H1 (cell line): ENCODE measurements at regions not wholly inside any gene's neighbourhood (a gene's known extent, or its start where the extent isn't known, plus 50 kb on each side); places are given as distances from the start of the nearest gene placed in this dataset.

Experiments used
- CTCF ChIA-PET: fragments of 300-600 bp; sonication (Branson Sonifier 250); formaldehyde crosslinking; loops from one replicate; lab custom pipeline; 2021; ENCODE audit not compliant: partially characterized antibody; lab: Charles Lee
- POLR2A ChIA-PET: fragments of 300-600 bp; sonication (Branson Sonifier 250); formaldehyde crosslinking; loops from one replicate; lab custom pipeline; 2021; ENCODE audit warnings: inconsistent platforms; ENCODE audit not compliant: partially characterized antibody; lab: Charles Lee
- DNase-seq, 2 experiments: peaks; one replicate each; pipeline versions ENCODE4 v3.0.0 to v3.0.0-alpha.2; 2010 to 2022; ENCODE audit warnings: low spot score in 2 of 2, low read depth in 1 of 2, mixed read lengths in 1 of 2
- FAIRE-seq: peaks from 2 replicates; lab custom pipeline; 2011; peaks lifted over from hg19 to GRCh38; lab: Jason Lieb, UNC
- H2AFZ ChIP-seq: 2 replicates; pipeline ENCODE4 v1.8.1; 2012; ENCODE audit warnings: low read length, inconsistent platforms
- H2AK5ac ChIP-seq: 2 replicates; pipeline ENCODE4 v1.6.1; 2013; ENCODE audit warnings: low read depth, low read length
- H2BK120ac ChIP-seq: replicated peaks from 2 replicates; pipeline ENCODE3; 2013; ENCODE audit warnings: low read depth, low read length, inconsistent platforms
- H2BK12ac ChIP-seq: 2 replicates; pipeline ENCODE4 v1.6.1; 2013; ENCODE audit warnings: low read depth, low read length
- H2BK15ac ChIP-seq: 2 replicates; pipeline ENCODE4 v1.6.1; 2013; ENCODE audit warnings: low read length
- H2BK20ac ChIP-seq: 2 replicates; pipeline ENCODE4 v1.6.1; 2013; ENCODE audit warnings: low read length
- H2BK5ac ChIP-seq: 2 replicates; pipeline ENCODE4 v1.6.1; 2013; ENCODE audit warnings: low read depth, low read length
- H3K14ac ChIP-seq: 2 replicates; pipeline ENCODE4 v1.6.1; 2013; ENCODE audit warnings: inconsistent platforms; ENCODE audit not compliant: insufficient read length
- H3K18ac ChIP-seq: 2 replicates; pipeline ENCODE4 v1.6.1; 2013; ENCODE audit warnings: low read length; ENCODE audit errors: extremely low read depth
- H3K23ac ChIP-seq: 2 replicates; pipeline ENCODE4 v1.6.1; 2013; ENCODE audit warnings: inconsistent platforms; ENCODE audit not compliant: insufficient read length
- H3K23me2 ChIP-seq: 2 replicates; pipeline ENCODE4 v1.6.1; 2013; ENCODE audit warnings: low read depth, low read length
- H3K27ac ChIP-seq: 2 replicates; pipeline ENCODE4 v1.6.1; 2011; ENCODE audit warnings: low read depth, low read length, inconsistent platforms
- H3K27me3 ChIP-seq, 4 experiments: replicated peaks in 1 of 4; 1 replicate in 1 of 4; 2 replicates in 3 of 4; pipeline versions ENCODE4 v1.6.1 to v1.8.1; 2011 to 2013; ENCODE audit warnings: low read length in 3 of 4, mild to moderate bottlenecking in 3 of 4, inconsistent platforms in 2 of 4, mixed read lengths in 2 of 4, moderate library complexity in 1 of 4; ENCODE audit not compliant: control insufficient read depth in 3 of 4, insufficient read depth in 3 of 4; ENCODE audit errors: extremely low read depth in 1 of 4
- H3K36me3 ChIP-seq, 4 experiments: 2 replicates each; pipeline versions ENCODE4 v1.6.1 to v1.8.1; 2011 to 2013; ENCODE audit warnings: mild to moderate bottlenecking in 4 of 4, low read length in 3 of 4, moderate library complexity in 2 of 4, control low read depth in 1 of 4, inconsistent platforms in 1 of 4; ENCODE audit not compliant: insufficient read depth in 4 of 4, control insufficient read depth in 2 of 4
- H3K4ac ChIP-seq: replicated peaks from 2 replicates; pipeline ENCODE3; 2013; ENCODE audit warnings: low read length, low read depth, mixed read lengths, inconsistent platforms; ENCODE audit not compliant: insufficient read length
- H3K4me1 ChIP-seq, 4 experiments: replicated peaks in 1 of 4; 1 replicate in 1 of 4; 2 replicates in 3 of 4; pipeline versions ENCODE4 v1.6.1 to v1.8.1; 2011 to 2013; ENCODE audit warnings: low read length in 3 of 4, inconsistent platforms in 2 of 4, mixed read lengths in 1 of 4; ENCODE audit not compliant: insufficient read depth in 4 of 4, control insufficient read depth in 3 of 4
- H3K4me2 ChIP-seq, 2 experiments: 2 replicates each; pipeline versions ENCODE4 v1.6.1 to v1.8.1; 2011 to 2013; ENCODE audit warnings: low read depth in 2 of 2, low read length in 2 of 2, control low read depth in 1 of 2, inconsistent platforms in 1 of 2, mild to moderate bottlenecking in 1 of 2; ENCODE audit not compliant: insufficient read depth in 1 of 2
- H3K4me3 ChIP-seq, 4 experiments: fragments of 200-600, 300-600 bp in 1 of 4; sonication (generic), shearing (Covaris generic), sonication (Bioruptor Twin) in 1 of 4; 2 replicates each; pipeline versions ENCODE4 v1.5.1 to v1.8.1; 2011 to 2016; ENCODE audit warnings: low read length in 4 of 4, low read depth in 3 of 4, control low read depth in 2 of 4, inconsistent platforms in 2 of 4, mild to moderate bottlenecking in 2 of 4, mixed read lengths in 1 of 4, moderate library complexity in 1 of 4; ENCODE audit not compliant: insufficient read depth in 2 of 4; ENCODE audit errors: extremely low read depth in 1 of 4
- H3K56ac ChIP-seq: replicated peaks from 2 replicates; pipeline ENCODE3; 2013; ENCODE audit warnings: low read depth, mild to moderate bottlenecking, mixed read lengths, low read length, inconsistent platforms; ENCODE audit not compliant: insufficient read length
- H3K79me1 ChIP-seq: 2 replicates; pipeline ENCODE4 v1.6.1; 2013; ENCODE audit warnings: low read depth, low read length, control low read depth
- H3K79me2 ChIP-seq, 2 experiments: 2 replicates each; pipeline versions ENCODE4 v1.6.1 to v1.8.1; 2012 to 2013; ENCODE audit warnings: low read length in 2 of 2, mild to moderate bottlenecking in 2 of 2, inconsistent platforms in 1 of 2; ENCODE audit not compliant: insufficient read depth in 2 of 2, control insufficient read depth in 1 of 2
- H3K9ac ChIP-seq, 4 experiments: replicated peaks in 1 of 4; 1 replicate in 1 of 4; 2 replicates in 3 of 4; pipeline versions ENCODE4 v1.6.1 to v1.8.1; 2011 to 2013; ENCODE audit warnings: low read depth in 3 of 4, low read length in 3 of 4, control low read depth in 2 of 4, mild to moderate bottlenecking in 2 of 4, moderate library complexity in 2 of 4, inconsistent platforms in 1 of 4; ENCODE audit errors: extremely low read depth in 1 of 4
- H3K9me3 ChIP-seq, 2 experiments: 2 replicates each; pipeline versions ENCODE4 v1.6.1 to v1.8.1; 2012 to 2013; ENCODE audit warnings: mild to moderate bottlenecking in 2 of 2, moderate library complexity in 2 of 2, control low read depth in 1 of 2, inconsistent platforms in 1 of 2, low read depth in 1 of 2, low read length in 1 of 2, mixed read lengths in 1 of 2; ENCODE audit not compliant: insufficient read depth in 2 of 2
- H4K20me1 ChIP-seq, 2 experiments: replicated peaks in 1 of 2; 2 replicates each; pipeline versions ENCODE3 to v1.8.1; 2011 to 2013; ENCODE audit warnings: inconsistent platforms in 2 of 2, low read length in 2 of 2, mild to moderate bottlenecking in 1 of 2; ENCODE audit not compliant: insufficient read depth in 2 of 2, control insufficient read depth in 1 of 2
- H4K5ac ChIP-seq: 2 replicates; pipeline ENCODE4 v1.6.1; 2013; ENCODE audit warnings: low read length, low read depth, mixed read lengths, inconsistent platforms; ENCODE audit not compliant: insufficient read length
- H4K8ac ChIP-seq: 2 replicates; pipeline ENCODE4 v1.8.0; 2013; ENCODE audit warnings: mild to moderate bottlenecking, moderate library complexity, low read length, inconsistent platforms; ENCODE audit not compliant: insufficient read depth; ENCODE audit errors: extremely low read depth
- H4K91ac ChIP-seq: replicated peaks from 2 replicates; pipeline ENCODE3; 2013; ENCODE audit warnings: low read length, mixed read lengths, inconsistent platforms; ENCODE audit not compliant: insufficient read length
- CBX8 ChIP-seq: fragments of 300-800, 300-1000 bp; sonication (generic); IDR thresholded peaks from 2 replicates; pipeline ENCODE4 v1.7.1; 2016; ENCODE audit warnings: low read depth, low read length, borderline replicate concordance
- CHD2 ChIP-seq: IDR thresholded peaks from 2 replicates; pipeline ENCODE4 v1.6.1; 2012; ENCODE audit warnings: low read length, improper control_type of control experiment
- CREB1 ChIP-seq: IDR thresholded peaks from 2 replicates; pipeline ENCODE4 v1.6.1; 2012; ENCODE audit warnings: inconsistent platforms
- CTBP2 ChIP-seq: IDR thresholded peaks from 2 replicates; pipeline ENCODE4 v1.7.0; 2011; ENCODE audit warnings: borderline replicate concordance, mild to moderate bottlenecking, moderate library complexity, mixed read lengths, low read length; ENCODE audit not compliant: insufficient read depth, insufficient read length
- EP300 ChIP-seq, 2 experiments: IDR thresholded peaks; 1 replicate in 1 of 2; 2 replicates in 1 of 2; pipeline ENCODE4 v1.6.1; 2011 to 2012; ENCODE audit warnings: low read depth in 2 of 2, low read length in 2 of 2, mild to moderate bottlenecking in 2 of 2, borderline replicate concordance in 1 of 2, inconsistent platforms in 1 of 2, moderate library complexity in 1 of 2
- FOSL1 ChIP-seq: IDR thresholded peaks from 2 replicates; pipeline ENCODE4 v1.6.1; 2011; ENCODE audit warnings: mild to moderate bottlenecking, low read depth, low read length, moderate library complexity; ENCODE audit not compliant: insufficient read depth
- GABPA ChIP-seq: IDR thresholded peaks from 2 replicates; pipeline ENCODE4 v1.6.1; 2011; ENCODE audit warnings: mild to moderate bottlenecking, low read length, moderate library complexity, borderline replicate concordance; ENCODE audit not compliant: insufficient read depth
- GTF2F1 ChIP-seq: IDR thresholded peaks from 2 replicates; pipeline ENCODE4 v1.6.1; 2012; ENCODE audit warnings: low read depth, low read length, improper control_type of control experiment, borderline replicate concordance
- KDM4A ChIP-seq: IDR thresholded peaks from one replicate; pipeline ENCODE4 v1.7.1; 2012; ENCODE audit warnings: low read depth, mild to moderate bottlenecking, moderate library complexity, low read length, inconsistent platforms; ENCODE audit not compliant: severe bottlenecking
- MAFK ChIP-seq: IDR thresholded peaks from 2 replicates; pipeline ENCODE4 v1.6.1; 2012; ENCODE audit warnings: low read depth, mild to moderate bottlenecking, improper control_type of control experiment, low read length
- POLR2A ChIP-seq, 2 experiments: IDR thresholded peaks; 1 replicate in 1 of 2; 2 replicates in 1 of 2; pipeline ENCODE4 v1.6.1; 2011; ENCODE audit warnings: low read depth in 2 of 2, low read length in 2 of 2, mild to moderate bottlenecking in 2 of 2; ENCODE audit errors: control extremely low read depth in 1 of 2
- RAD21 ChIP-seq, 2 experiments: IDR thresholded peaks in 1 of 2; conservative IDR thresholded peaks in 1 of 2; 2 replicates each; pipeline ENCODE4 v1.6.1; 2011; ENCODE audit warnings: low read depth in 2 of 2, low read length in 2 of 2, improper control_type of control experiment in 1 of 2, inconsistent platforms in 1 of 2, mild to moderate bottlenecking in 1 of 2, moderate library complexity in 1 of 2
- RXRA ChIP-seq: IDR thresholded peaks from 2 replicates; pipeline ENCODE4 v1.6.1; 2011; ENCODE audit warnings: low read depth, mild to moderate bottlenecking, low read length, moderate library complexity; ENCODE audit not compliant: insufficient read depth
- SIRT6 ChIP-seq: IDR thresholded peaks from one replicate; pipeline ENCODE4 v1.7.1; 2012; ENCODE audit warnings: low read length, inconsistent platforms
- SRF ChIP-seq: IDR thresholded peaks from 2 replicates; pipeline ENCODE4 v1.6.1; 2011; ENCODE audit warnings: mild to moderate bottlenecking, low read depth, low read length, moderate library complexity
- YY1 ChIP-seq: IDR thresholded peaks from 2 replicates; pipeline ENCODE4 v1.6.1; 2011; ENCODE audit warnings: low read depth, mild to moderate bottlenecking, low read length

DNA sequence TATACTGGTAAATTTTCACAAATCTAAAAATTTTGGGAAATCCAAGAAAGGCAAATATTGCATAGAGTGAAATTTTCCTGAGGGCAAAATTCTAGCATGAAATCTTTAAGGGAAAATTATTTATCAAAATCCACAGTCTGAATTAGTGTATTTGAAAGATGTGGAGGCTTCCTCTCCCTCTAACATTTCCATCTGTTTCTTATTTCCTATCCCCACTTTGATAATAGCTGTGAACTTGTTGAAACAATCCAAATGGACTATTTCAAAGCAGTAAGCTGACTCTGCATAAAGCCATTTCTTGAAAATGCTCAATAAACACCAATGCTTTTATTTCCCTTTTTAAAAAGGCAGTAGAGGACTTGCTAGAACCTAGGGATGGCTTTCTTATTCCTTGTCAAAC lies 107.3 kb upstream of the PABPC4L start:
- H4K91ac ChIP-seq, result no peak overlapping the region
- H3K36me3 ChIP-seq, result no peaks in the 10 kb centered on the region
- H3K4me2 ChIP-seq, result no peak overlapping the region
- no peaks in the 10 kb centered on the region for H3K79me2 ChIP-seq
- H3K4me3 ChIP-seq, result no peak overlapping the region
- no peak overlapping the region for H3K9ac ChIP-seq
- H2BK5ac ChIP-seq, result no peak overlapping the region
- no peaks in the 10 kb centered on the region for H4K20me1 ChIP-seq
- no peak overlapping the region for H2BK120ac ChIP-seq
- no peak overlapping the region for H4K5ac ChIP-seq
- no peak overlapping the region for H3K56ac ChIP-seq
- H4K8ac ChIP-seq, result no peak overlapping the region
- H3K4ac ChIP-seq, result no peak overlapping the region
- H3K23me2 ChIP-seq, result no peaks in the 10 kb centered on the region
- POLR2A ChIA-PET, result no interaction called here
- no peak overlapping the region for H3K27ac ChIP-seq
- H2AK5ac ChIP-seq, result no peak overlapping the region
- no peak overlapping the region for H2BK20ac ChIP-seq
- no peak overlapping the region for H3K18ac ChIP-seq
- no peak overlapping the region for H3K14ac ChIP-seq
- no peaks in the 10 kb centered on the region for H3K4me1 ChIP-seq
- H3K9me3 ChIP-seq, result no peaks in the 10 kb centered on the region
- no peaks in the 10 kb centered on the region for H3K27me3 ChIP-seq
- TF ChIP-seq CTBP2 (no peak), SIRT6 (no peak), MAFK (no peak), GABPA (no peak), RXRA (no peak), RAD21 (IDR thresholded peaks at IDR 0.05 in 1 of 2, conservative IDR thresholded peaks at IDR 0.05 in 1 of 2; ENCODE audit: low read depth in 2 of 2, low read length in 2 of 2) (no peak), GTF2F1 (no peak), SRF (no peak), YY1 (no peak), FOSL1 (no peak), POLR2A (IDR thresholded peaks at IDR 0.05; ENCODE audit: control extremely low read depth in 1 of 2, low read depth in 2 of 2, low read length in 2 of 2) (no peak), CREB1 (no peak), CHD2 (no peak), KDM4A (no peak), CBX8 (no peak), EP300 (IDR thresholded peaks at IDR 0.05; ENCODE audit: borderline replicate concordance in 1 of 2, low read depth in 2 of 2, low read length in 2 of 2) (no peak)
- CTCF ChIA-PET, result interaction anchor here (0.6 to 1.4 kb wide), 2 partner anchors 10 to 325 kb away, joined by 3 read pairs; no protein-coding TSS in a partner anchor
- DNase-seq (no peak), FAIRE-seq (no peak)
- no peak overlapping the region for H2BK12ac ChIP-seq
- no peak overlapping the region for H2AFZ ChIP-seq
- H3K23ac ChIP-seq, result no peak overlapping the region
- no peak overlapping the region for H2BK15ac ChIP-seq
- H3K79me1 ChIP-seq, result no peaks in the 10 kb centered on the region
